ENCODE measurements at regions not wholly inside any gene's neighbourhood (a gene's known extent, or its start where the extent isn't known, plus 50 kb on each side); places are given as distances from the start of the nearest gene placed in this dataset.

DNA sequence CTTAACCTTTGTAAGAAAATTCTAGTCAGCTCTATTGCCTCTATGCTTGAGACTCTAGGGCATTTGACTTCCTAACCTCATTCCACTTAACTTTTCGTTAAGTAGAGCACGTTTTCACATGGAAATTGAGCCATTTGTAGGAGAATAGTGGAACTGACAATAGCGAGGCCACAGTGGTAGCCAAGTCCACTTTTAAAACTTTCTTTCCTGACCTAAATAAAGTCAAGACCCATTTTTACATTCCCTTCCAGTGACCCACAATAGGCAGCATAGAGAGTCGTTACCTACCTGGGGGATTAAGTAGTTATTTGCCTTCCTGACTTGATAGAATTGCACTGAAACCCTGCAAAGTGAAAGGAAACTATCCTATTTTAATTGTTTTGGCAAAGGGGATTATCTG is 386.0 kb upstream of the NECTIN3 start:
- Histone ChIP-seq H3K9me3 (ENCODE audit: control insufficient read depth in 4 of 4, low read length in 3 of 4) (no peaks in the 10 kb centered on the region), H3K27me3 (ENCODE audit: control insufficient read depth in 4 of 4, insufficient read depth in 4 of 4, low read length in 3 of 4) (no peaks in the 10 kb centered on the region), H3K36me3 (ENCODE audit: control insufficient read depth in 4 of 4, insufficient read depth in 3 of 4, low read depth in 1 of 4, low read length in 3 of 4) (no peaks in the 10 kb centered on the region), H3K9ac (ENCODE audit: low read depth in 1 of 2, low read length in 2 of 2) (no peak overlapping the region), H3K4me1 (ENCODE audit: control insufficient read depth in 4 of 4, insufficient read depth in 4 of 4, low read length in 3 of 4) (peaks cover 0 to 12% (median 3%) of the 10 kb centered on the region in 4 donors), H3K4me3 (ENCODE audit: low read depth in 1 of 3, low read length in 3 of 3) (no peak overlapping the region), H3K27ac (ENCODE audit: low read depth in 1 of 2, low read length in 2 of 2) (no peak overlapping the region)
- WGBS = 78% methylated on average over 4 of the region's 4 CpGs
- TF ChIP-seq, protein P1, sequence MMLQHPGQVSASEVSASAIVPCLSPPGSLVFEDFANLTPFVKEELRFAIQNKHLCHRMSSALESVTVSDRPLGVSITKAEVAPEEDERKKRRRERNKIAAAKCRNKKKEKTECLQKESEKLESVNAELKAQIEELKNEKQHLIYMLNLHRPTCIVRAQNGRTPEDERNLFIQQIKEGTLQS (IDR thresholded peaks at IDR 0.05) = no peak
- TF ChIP-seq FOXA2 (IDR thresholded peaks at IDR 0.05) (no peak), EGR1 (IDR thresholded peaks at IDR 0.05; ENCODE audit: low read depth in 2 of 2) (no peak), ZBTB33 (IDR thresholded peaks at IDR 0.05) (no peak), HNF4G (IDR thresholded peaks at IDR 0.05) (no peak), RAD21 (IDR thresholded peaks at IDR 0.05) (no peak), RXRA (IDR thresholded peaks at IDR 0.05) (no peak), REST (IDR thresholded peaks at IDR 0.05) (no peak), NR2F2 (IDR thresholded peaks at IDR 0.05) (no peak), SP1 (IDR thresholded peaks at IDR 0.05) (no peak), YY1 (IDR thresholded peaks at IDR 0.05) (no peak), HNF4A (conservative IDR thresholded peaks at IDR 0.05) (no peak), TAF1 (conservative IDR thresholded peaks at IDR 0.05) (no peak), GABPA (IDR thresholded peaks at IDR 0.05 in 1 of 2, conservative IDR thresholded peaks at IDR 0.05 in 1 of 2) (no peak), FOXA1 (IDR thresholded peaks at IDR 0.05) (no peak), JUND (IDR thresholded peaks at IDR 0.05) (no peak)
- TF ChIP-seq, protein P2, sequence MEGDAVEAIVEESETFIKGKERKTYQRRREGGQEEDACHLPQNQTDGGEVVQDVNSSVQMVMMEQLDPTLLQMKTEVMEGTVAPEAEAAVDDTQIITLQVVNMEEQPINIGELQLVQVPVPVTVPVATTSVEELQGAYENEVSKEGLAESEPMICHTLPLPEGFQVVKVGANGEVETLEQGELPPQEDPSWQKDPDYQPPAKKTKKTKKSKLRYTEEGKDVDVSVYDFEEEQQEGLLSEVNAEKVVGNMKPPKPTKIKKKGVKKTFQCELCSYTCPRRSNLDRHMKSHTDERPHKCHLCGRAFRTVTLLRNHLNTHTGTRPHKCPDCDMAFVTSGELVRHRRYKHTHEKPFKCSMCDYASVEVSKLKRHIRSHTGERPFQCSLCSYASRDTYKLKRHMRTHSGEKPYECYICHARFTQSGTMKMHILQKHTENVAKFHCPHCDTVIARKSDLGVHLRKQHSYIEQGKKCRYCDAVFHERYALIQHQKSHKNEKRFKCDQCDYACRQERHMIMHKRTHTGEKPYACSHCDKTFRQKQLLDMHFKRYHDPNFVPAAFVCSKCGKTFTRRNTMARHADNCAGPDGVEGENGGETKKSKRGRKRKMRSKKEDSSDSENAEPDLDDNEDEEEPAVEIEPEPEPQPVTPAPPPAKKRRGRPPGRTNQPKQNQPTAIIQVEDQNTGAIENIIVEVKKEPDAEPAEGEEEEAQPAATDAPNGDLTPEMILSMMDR (IDR thresholded peaks at IDR 0.05; ENCODE audit: low read depth, low read length, missing input control) = no peak
- TF ChIP-seq, protein P3, sequence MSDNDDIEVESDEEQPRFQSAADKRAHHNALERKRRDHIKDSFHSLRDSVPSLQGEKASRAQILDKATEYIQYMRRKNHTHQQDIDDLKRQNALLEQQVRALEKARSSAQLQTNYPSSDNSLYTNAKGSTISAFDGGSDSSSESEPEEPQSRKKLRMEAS (IDR thresholded peaks at IDR 0.05) = no peak
- DNase-seq (ENCODE audit: low spot score) = no peak
